K562 (cell line): ENCODE measurements at regions not wholly inside any gene's neighbourhood (a gene's known extent, or its start where the extent isn't known, plus 50 kb on each side); places are given as distances from the start of the nearest gene placed in this dataset.

ENCODE experiments used
- HNRNPK ChIP-seq: fragments of 200-400 bp; formaldehyde crosslinking; IDR thresholded peaks from one replicate; pipeline ENCODE4 v1.6.1; 2018; ENCODE audit warnings: mild to moderate bottlenecking, low read depth, low read length; ENCODE audit not compliant: poor library complexity, severe bottlenecking
- JUND ChIP-seq, 2 experiments: IDR thresholded peaks; 2 replicates in 1 of 2; 3 replicates in 1 of 2; pipeline ENCODE4 v1.6.1; 2011; ENCODE audit warnings: borderline replicate concordance in 2 of 2, low read depth in 2 of 2, low read length in 2 of 2, improper control_type of control experiment in 1 of 2, missing biosample characterization in 1 of 2, missing genetic modification characterization in 1 of 2, missing genetic modification reagents in 1 of 2
- ZNF212 ChIP-seq: fragments of 450-650 bp; formaldehyde crosslinking; IDR thresholded peaks from 2 replicates; pipeline ENCODE4 v1.4.0; 2020; ENCODE audit warnings: mild to moderate bottlenecking
- TF ChIP-seq, protein P1 (sequence below): fragments of 450-650 bp; IDR thresholded peaks from 2 replicates; pipeline ENCODE4 v1.6.1; 2016; ENCODE audit warnings: low read depth
- TF ChIP-seq, protein P2 (sequence below): fragments of 450-650 bp; IDR thresholded peaks from 2 replicates; pipeline ENCODE4 v1.6.1; 2014; ENCODE audit warnings: low read depth, mild to moderate bottlenecking, moderate library complexity, borderline replicate concordance
- TF ChIP-seq, protein P3 (sequence below): sonication (generic); formaldehyde crosslinking; IDR thresholded peaks from 2 replicates; pipeline ENCODE4 v1.8.1; 2023; ENCODE audit warnings: mild to moderate bottlenecking, missing genetic modification reagents
- TF ChIP-seq, protein P4 (sequence below): fragments of 450-650 bp; formaldehyde crosslinking; IDR thresholded peaks from 2 replicates; pipeline ENCODE4 v1.4.0; 2020; ENCODE audit warnings: mild to moderate bottlenecking, moderate library complexity

DNA sequence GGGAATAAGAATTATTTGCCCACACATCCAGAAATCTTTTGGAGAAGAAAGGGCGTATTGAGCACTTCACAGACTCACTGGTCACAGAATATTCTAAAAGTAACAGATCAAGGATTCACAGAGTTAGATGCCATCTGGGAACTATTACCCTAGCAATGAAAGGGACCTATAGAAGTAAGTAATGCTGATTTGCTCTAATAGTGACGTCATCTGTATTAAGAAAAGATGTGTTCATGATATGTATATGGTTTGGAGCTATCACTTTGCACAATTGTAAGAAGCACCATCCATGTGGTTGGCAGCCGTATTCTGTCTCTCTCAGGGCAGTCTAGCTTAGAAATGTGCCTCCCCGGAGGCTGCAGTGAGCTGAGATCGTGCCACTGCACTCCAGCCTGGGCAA, 52.8 kb upstream of the SV2C start (continued):
- TF ChIP-seq, protein P1, sequence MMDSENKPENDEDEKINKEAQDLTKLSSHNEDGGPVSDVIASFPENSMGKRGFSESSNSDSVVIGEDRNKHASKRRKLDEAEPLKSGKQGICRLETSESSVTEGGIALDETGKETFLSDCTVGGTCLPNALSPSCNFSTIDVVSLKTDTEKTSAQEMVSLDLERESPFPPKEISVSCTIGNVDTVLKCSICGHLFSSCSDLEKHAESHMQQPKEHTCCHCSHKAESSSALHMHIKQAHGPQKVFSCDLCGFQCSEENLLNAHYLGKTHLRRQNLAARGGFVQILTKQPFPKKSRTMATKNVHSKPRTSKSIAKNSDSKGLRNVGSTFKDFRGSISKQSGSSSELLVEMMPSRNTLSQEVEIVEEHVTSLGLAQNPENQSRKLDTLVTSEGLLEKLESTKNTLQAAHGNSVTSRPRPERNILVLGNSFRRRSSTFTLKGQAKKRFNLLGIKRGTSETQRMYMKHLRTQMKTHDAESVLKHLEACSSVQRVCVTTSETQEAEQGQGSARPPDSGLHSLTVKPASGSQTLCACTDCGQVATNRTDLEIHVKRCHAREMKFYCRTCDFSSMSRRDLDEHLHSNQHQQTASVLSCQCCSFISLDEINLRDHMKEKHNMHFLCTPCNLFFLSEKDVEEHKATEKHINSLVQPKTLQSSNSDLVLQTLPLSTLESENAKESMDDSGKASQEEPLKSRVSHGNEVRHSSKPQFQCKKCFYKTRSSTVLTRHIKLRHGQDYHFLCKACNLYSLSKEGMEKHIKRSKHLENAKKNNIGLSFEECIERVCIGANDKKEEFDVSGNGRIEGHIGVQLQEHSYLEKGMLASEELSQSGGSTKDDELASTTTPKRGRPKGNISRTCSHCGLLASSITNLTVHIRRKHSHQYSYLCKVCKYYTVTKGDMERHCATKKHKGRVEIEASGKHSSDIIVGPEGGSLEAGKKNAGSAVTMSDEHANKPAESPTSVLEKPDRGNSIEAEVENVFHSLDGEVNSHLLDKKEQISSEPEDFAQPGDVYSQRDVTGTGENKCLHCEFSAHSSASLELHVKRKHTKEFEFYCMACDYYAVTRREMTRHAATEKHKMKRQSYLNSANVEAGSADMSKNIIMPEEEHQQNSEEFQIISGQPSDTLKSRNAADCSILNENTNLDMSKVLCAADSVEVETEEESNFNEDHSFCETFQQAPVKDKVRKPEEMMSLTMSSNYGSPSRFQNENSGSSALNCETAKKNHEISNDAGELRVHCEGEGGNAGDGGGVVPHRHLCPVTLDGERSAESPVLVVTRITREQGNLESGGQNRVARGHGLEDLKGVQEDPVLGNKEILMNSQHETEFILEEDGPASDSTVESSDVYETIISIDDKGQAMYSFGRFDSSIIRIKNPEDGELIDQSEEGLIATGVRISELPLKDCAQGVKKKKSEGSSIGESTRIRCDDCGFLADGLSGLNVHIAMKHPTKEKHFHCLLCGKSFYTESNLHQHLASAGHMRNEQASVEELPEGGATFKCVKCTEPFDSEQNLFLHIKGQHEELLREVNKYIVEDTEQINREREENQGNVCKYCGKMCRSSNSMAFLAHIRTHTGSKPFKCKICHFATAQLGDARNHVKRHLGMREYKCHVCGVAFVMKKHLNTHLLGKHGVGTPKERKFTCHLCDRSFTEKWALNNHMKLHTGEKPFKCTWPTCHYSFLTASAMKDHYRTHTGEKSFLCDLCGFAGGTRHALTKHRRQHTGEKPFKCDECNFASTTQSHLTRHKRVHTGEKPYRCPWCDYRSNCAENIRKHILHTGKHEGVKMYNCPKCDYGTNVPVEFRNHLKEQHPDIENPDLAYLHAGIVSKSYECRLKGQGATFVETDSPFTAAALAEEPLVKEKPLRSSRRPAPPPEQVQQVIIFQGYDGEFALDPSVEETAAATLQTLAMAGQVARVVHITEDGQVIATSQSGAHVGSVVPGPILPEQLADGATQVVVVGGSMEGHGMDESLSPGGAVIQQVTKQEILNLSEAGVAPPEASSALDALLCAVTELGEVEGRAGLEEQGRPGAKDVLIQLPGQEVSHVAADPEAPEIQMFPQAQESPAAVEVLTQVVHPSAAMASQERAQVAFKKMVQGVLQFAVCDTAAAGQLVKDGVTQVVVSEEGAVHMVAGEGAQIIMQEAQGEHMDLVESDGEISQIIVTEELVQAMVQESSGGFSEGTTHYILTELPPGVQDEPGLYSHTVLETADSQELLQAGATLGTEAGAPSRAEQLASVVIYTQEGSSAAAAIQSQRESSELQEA, result no peak
- no peak for TF ChIP-seq ZNF212 (CRISPR knock-in tag)
- TF ChIP-seq, protein P2, sequence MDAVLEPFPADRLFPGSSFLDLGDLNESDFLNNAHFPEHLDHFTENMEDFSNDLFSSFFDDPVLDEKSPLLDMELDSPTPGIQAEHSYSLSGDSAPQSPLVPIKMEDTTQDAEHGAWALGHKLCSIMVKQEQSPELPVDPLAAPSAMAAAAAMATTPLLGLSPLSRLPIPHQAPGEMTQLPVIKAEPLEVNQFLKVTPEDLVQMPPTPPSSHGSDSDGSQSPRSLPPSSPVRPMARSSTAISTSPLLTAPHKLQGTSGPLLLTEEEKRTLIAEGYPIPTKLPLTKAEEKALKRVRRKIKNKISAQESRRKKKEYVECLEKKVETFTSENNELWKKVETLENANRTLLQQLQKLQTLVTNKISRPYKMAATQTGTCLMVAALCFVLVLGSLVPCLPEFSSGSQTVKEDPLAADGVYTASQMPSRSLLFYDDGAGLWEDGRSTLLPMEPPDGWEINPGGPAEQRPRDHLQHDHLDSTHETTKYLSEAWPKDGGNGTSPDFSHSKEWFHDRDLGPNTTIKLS, result no peak
- TF ChIP-seq JUND (IDR thresholded peaks at IDR 0.05; ENCODE audit: borderline replicate concordance, low read depth, low read length), result no peak
- TF ChIP-seq JUND (tag; IDR thresholded peaks at IDR 0.05; ENCODE audit: borderline replicate concordance, low read depth, low read length), result peak; percentile 39; the same call in 1 of the 3 replicates
- TF ChIP-seq, protein P3, sequence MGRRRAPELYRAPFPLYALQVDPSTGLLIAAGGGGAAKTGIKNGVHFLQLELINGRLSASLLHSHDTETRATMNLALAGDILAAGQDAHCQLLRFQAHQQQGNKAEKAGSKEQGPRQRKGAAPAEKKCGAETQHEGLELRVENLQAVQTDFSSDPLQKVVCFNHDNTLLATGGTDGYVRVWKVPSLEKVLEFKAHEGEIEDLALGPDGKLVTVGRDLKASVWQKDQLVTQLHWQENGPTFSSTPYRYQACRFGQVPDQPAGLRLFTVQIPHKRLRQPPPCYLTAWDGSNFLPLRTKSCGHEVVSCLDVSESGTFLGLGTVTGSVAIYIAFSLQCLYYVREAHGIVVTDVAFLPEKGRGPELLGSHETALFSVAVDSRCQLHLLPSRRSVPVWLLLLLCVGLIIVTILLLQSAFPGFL (CRISPR knock-in tag), result no peak
- no peak for TF ChIP-seq HNRNPK
- TF ChIP-seq, protein P4, sequence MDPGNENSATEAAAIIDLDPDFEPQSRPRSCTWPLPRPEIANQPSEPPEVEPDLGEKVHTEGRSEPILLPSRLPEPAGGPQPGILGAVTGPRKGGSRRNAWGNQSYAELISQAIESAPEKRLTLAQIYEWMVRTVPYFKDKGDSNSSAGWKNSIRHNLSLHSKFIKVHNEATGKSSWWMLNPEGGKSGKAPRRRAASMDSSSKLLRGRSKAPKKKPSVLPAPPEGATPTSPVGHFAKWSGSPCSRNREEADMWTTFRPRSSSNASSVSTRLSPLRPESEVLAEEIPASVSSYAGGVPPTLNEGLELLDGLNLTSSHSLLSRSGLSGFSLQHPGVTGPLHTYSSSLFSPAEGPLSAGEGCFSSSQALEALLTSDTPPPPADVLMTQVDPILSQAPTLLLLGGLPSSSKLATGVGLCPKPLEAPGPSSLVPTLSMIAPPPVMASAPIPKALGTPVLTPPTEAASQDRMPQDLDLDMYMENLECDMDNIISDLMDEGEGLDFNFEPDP (CRISPR knock-in tag), result no peak
- TF ChIP-seq, all 486 proteins: peak for 4
